Activated CD4-positive, alpha-beta T cell treated with anti-CD3 and anti-CD28 coated beads, Interleukin-2, amount 10 ng/mL, durations not matched to agents 24 days and 14 days (primary cell): ENCODE measurements at regions not wholly inside any gene's neighbourhood (a gene's known extent, or its start where the extent isn't known, plus 50 kb on each side); places are given as distances from the start of the nearest gene placed in this dataset.
"Not testable (repeated sequence)": the region's sequence is repeated elsewhere in the genome, so short reads cannot be mapped to it uniquely, and the experiment has no call there.

Experiments used
- DNase-seq: peaks from one replicate; pipeline ENCODE4 v3.0.0; 2022
- H3K27ac Mint-ChIP-seq: one replicate; pipeline ENCODE4 v1.8.0; 2022; ENCODE audit warnings: mild to moderate bottlenecking, mixed read lengths
- H3K27me3 Mint-ChIP-seq: one replicate; pipeline ENCODE4 v1.8.0; 2022; ENCODE audit warnings: mixed read lengths
- H3K36me3 Mint-ChIP-seq: one replicate; pipeline ENCODE4 v1.8.0; 2022; ENCODE audit warnings: low read depth, mild to moderate bottlenecking, mixed read lengths
- H3K4me1 Mint-ChIP-seq: one replicate; pipeline ENCODE4 v1.8.0; 2021; ENCODE audit warnings: mixed read lengths
- H3K4me3 Mint-ChIP-seq: one replicate; pipeline ENCODE4 v1.8.0; 2022; ENCODE audit warnings: mild to moderate bottlenecking, moderate library complexity, mixed read lengths
- H3K9me3 Mint-ChIP-seq: one replicate; pipeline ENCODE4 v1.8.0; 2021; ENCODE audit warnings: mixed read lengths
- intact Hi-C: fragments of 100-400 bp; cut with micrococcal nuclease; formaldehyde crosslinking; loops from one replicate; pipeline ENCODE4 v1.15.1; 2023

DNA sequence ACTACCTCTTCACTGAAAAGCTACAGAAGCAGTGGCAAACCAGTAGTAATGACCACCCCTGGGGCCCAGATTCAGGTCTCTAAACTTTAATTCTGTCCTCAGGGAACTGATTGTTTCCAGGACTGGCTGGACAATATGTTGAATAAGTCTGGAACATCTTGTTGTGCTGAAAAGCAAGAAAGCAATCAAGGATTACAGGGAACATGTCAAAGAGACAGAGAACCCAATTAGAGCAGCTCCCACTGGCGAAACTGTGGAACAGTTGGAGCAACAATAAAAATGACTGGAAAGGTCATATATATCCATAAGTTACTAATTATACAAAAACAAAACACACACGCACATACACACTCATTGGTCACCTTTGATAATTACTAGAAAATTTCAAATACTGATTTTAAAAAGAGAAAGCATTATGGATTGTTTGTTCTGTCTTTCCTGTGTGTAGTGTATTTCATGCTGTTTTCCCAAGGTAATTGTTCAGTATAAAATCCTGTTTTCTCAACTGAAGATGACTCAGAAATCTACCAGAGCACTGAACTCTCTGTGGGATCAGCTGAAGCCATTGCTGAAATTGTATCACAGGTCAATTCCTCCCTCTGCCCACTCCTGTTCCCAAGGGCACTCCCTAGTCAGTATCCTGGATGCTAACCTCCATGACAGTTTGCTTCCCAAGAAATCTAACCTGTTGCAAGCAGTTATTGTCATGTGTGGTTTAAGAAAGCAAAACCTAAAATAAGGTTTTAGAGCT lies 83.6 kb upstream of the RGS1 start:
- Mint-ChIP-seq H3K27ac (no peak overlapping the region), H3K27me3 (no peaks in the 10 kb centered on the region), H3K9me3 (no peaks in the 10 kb centered on the region), H3K4me1 (peaks cover 5% of the 10 kb centered on the region), H3K4me3 (no peak overlapping the region), H3K36me3 (no peaks in the 10 kb centered on the region)
- intact Hi-C loops: no loop called here
- DNase-seq: no peak

DNA sequence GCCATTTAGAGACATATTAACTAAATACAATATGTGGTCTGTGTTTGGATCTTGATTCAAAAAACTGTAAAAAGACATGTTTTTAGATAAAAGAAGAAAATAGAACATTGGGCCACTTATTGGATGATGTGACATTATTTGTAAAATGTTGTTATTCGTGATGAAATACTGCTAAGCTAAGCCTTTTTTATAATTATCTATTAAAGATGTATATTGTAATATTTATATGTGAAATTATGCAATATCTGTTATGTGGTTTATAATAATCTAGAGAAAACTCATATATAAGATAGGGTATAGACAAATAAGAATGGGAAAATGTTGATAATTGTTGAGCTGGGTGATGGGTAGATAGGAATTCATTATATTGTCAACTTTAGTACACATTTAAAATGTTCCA lies 82.0 kb upstream of the RGS1 start:
- Mint-ChIP-seq H3K27me3 (no peaks in the 10 kb centered on the region), H3K4me3 (no peak overlapping the region), H3K27ac (no peak overlapping the region), H3K36me3 (no peaks in the 10 kb centered on the region), H3K9me3 (peaks cover 5% of the 10 kb centered on the region), H3K4me1 (peaks cover 7% of the 10 kb centered on the region)
- intact Hi-C loops: no loop called here
- DNase-seq: no peak

GRCh38 chr1:192496369-192497056 lies 79.1 kb upstream of the RGS1 start:
- Mint-ChIP-seq H3K4me3 (no peak overlapping the region), H3K36me3 (no peaks in the 10 kb centered on the region), H3K27me3 (no peaks in the 10 kb centered on the region), H3K9me3 (peaks cover 12% of the 10 kb centered on the region), H3K4me1 (peaks cover 2% of the 10 kb centered on the region), H3K27ac (no peak overlapping the region)
- intact Hi-C loops: no loop called here
- DNase-seq: no peak

GRCh38 chr1:192497214-192497794 lies 78.3 kb upstream of the RGS1 start:
- no peak for DNase-seq
- intact Hi-C loops: no loop called here
- no peak overlapping the region for H3K4me3 Mint-ChIP-seq
- H3K27ac Mint-ChIP-seq: no peak overlapping the region
- no peaks in the 10 kb centered on the region for H3K36me3 Mint-ChIP-seq
- H3K4me1 Mint-ChIP-seq: peaks cover 2% of the 10 kb centered on the region
- H3K9me3 Mint-ChIP-seq: peaks cover 12% of the 10 kb centered on the region
- H3K27me3 Mint-ChIP-seq: no peaks in the 10 kb centered on the region

DNA sequence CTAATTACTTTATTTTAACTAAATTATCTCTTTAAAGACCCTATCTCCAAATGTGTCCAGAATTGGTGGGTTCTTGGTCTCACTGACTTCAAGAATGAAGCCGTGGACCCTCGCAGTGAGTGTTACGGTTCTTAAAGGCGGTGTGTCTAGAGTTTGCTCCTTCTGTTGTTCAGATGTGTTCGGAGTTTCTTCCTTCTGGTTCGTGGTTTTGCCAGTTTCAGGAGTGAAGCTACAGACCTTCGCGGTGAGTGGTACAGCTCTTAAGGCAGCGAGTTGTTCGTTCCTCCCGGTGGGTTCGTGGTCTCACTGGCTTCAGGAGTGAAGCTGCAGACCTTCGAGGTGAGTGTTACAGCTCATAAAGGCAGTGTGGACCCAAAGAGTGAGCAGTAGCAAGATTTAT lies 77.5 kb upstream of the RGS1 start:
- H3K36me3 Mint-ChIP-seq, intact Hi-C loops, H3K27me3 Mint-ChIP-seq, DNase-seq, H3K27ac Mint-ChIP-seq, H3K4me3 Mint-ChIP-seq, H3K4me1 Mint-ChIP-seq: not testable (repeated sequence)
- peaks cover 12% of the 10 kb centered on the region for H3K9me3 Mint-ChIP-seq

DNA sequence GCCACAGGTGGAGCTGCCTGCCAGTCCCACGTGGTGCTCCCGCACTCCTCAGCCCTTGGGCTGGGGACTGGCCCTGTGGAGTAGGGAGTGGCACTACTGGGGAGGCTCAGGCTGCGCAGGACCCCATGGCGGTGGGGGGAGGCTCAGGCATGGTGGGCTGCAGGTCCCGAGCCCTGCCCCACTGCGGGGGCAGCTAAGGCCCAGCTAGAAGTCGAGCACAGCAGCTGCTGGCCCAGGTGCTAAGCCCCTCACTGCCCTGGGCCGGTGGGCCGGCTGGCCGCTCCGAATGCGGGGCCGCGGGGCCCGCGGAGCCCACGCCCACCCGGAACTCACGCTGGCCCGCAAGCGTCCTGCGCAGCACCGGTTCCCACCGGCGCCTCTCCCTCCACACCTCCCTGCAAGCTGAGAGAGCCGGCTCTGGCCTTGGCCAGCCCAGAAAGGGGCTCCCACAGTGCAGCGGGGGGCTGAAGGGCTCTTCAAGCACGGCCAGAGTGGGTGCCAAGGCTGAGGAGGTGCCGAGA lies 76.5 kb upstream of the RGS1 start:
- DNase-seq, H3K4me1 Mint-ChIP-seq, H3K36me3 Mint-ChIP-seq, H3K4me3 Mint-ChIP-seq, intact Hi-C loops, H3K27ac Mint-ChIP-seq, H3K27me3 Mint-ChIP-seq: not testable (repeated sequence)
- H3K9me3 Mint-ChIP-seq: peaks cover 12% of the 10 kb centered on the region

DNA sequence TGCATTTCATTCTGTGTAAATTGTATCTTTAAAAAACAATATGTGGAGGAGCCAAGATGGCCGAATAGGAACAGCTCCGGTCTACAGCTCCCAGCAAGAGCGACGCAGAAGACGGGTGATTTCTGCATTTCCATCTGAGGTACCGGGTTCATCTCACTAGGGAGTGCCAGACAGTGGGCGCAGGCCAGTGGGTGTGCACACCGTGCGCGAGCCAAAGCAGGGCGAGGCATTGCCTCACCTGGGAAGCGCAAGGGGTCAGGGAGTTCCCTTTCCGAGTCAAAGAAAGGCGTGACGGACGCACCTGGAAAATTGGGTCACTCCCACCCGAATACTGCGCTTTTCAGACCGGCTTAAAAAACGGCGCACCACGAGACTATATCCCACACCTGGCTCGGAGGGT lies 75.0 kb upstream of the RGS1 start:
- H3K27ac Mint-ChIP-seq, H3K27me3 Mint-ChIP-seq, DNase-seq, H3K36me3 Mint-ChIP-seq, H3K4me1 Mint-ChIP-seq, H3K4me3 Mint-ChIP-seq, intact Hi-C loops: not testable (repeated sequence)
- H3K9me3 Mint-ChIP-seq: peaks cover 12% of the 10 kb centered on the region

GRCh38 chr1:192506741-192507155 lies 68.8 kb upstream of the RGS1 start:
- Mint-ChIP-seq H3K27me3 (peaks cover 3% of the 10 kb centered on the region), H3K36me3 (no peaks in the 10 kb centered on the region), H3K9me3 (no peaks in the 10 kb centered on the region), H3K27ac (no peak overlapping the region), H3K4me3 (no peak overlapping the region), H3K4me1 (peaks cover 2% of the 10 kb centered on the region)
- intact Hi-C loops: no loop called here
- DNase-seq: peak; percentile 66

DNA sequence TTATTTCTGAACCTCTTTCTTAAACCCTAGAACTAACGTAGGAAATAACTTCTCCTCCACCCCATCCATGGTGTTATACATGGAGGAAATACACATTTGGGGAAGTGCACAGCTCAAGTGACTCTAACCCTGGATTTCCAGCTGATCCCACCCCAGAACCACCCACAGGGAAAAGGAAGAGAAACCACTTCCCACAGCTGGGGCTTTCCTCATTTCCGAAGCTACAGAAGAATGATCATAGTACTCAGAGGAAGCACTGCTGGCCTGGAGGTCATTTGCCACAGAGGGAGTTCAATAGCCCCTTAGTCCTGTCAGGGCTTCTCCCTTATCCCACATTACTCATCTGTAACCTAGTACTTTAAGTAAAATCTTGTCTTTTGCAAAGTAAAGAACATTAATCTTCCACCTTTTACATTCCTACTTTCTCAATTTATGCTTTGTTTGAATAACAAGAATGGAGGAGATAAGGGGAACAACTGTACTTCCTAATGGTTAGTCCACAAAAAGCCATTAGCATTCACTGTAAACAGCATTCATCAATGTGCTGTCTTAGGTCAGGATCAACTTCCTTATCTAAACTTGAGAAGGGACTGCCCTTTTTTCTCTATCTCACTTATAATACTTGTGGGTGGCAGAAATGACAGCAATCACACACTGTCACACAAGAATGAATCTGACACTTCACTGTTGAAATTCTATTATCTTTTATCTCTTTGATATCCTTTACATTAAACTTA lies 63.0 kb upstream of the RGS1 start:
- Mint-ChIP-seq H3K27ac (no peak overlapping the region), H3K9me3 (no peaks in the 10 kb centered on the region), H3K36me3 (no peaks in the 10 kb centered on the region), H3K27me3 (peaks cover 3% of the 10 kb centered on the region), H3K4me1 (peaks cover 30% of the 10 kb centered on the region), H3K4me3 (no peak overlapping the region)
- intact Hi-C loops: no loop called here
- no peak for DNase-seq

GRCh38 chr1:192513196-192513595 lies 62.4 kb upstream of the RGS1 start:
- intact Hi-C loops: no loop called here
- Mint-ChIP-seq H3K27me3 (peaks cover 3% of the 10 kb centered on the region), H3K4me3 (no peak overlapping the region), H3K36me3 (no peaks in the 10 kb centered on the region), H3K9me3 (no peaks in the 10 kb centered on the region), H3K27ac (no peak overlapping the region), H3K4me1 (peaks cover 32% of the 10 kb centered on the region)
- DNase-seq: no peak

- H3K4me3 Mint-ChIP-seq: no peak overlapping the region
- H3K27ac Mint-ChIP-seq: no peak overlapping the region
- peaks cover 3% of the 10 kb centered on the region for H3K27me3 Mint-ChIP-seq
- H3K4me1 Mint-ChIP-seq: peaks cover 32% of the 10 kb centered on the region
- intact Hi-C loops: no loop called here
- no peaks in the 10 kb centered on the region for H3K9me3 Mint-ChIP-seq
- DNase-seq: no peak
- H3K36me3 Mint-ChIP-seq: no peaks in the 10 kb centered on the region
These were observed 61.9 kb upstream of the RGS1 start for GRCh38 chr1:192513697-192514096.

GRCh38 chr1:192516776-192517297 lies 58.7 kb upstream of the RGS1 start:
- peaks cover 40% of the 10 kb centered on the region for H3K4me1 Mint-ChIP-seq
- H3K36me3 Mint-ChIP-seq: no peaks in the 10 kb centered on the region
- intact Hi-C loops: loop anchor here (1.0 to 5.0 kb wide), 11 partner anchors 14 to 1020 kb away; partner anchors contain the start of genes RGS1 and RGS2
- DNase-seq: peak; percentile 89
- peak overlapping the region; percentile 81 for H3K4me3 Mint-ChIP-seq
- no peaks in the 10 kb centered on the region for H3K27me3 Mint-ChIP-seq
- H3K9me3 Mint-ChIP-seq: no peaks in the 10 kb centered on the region
- peak overlapping the region; percentile 89 for H3K27ac Mint-ChIP-seq

DNA sequence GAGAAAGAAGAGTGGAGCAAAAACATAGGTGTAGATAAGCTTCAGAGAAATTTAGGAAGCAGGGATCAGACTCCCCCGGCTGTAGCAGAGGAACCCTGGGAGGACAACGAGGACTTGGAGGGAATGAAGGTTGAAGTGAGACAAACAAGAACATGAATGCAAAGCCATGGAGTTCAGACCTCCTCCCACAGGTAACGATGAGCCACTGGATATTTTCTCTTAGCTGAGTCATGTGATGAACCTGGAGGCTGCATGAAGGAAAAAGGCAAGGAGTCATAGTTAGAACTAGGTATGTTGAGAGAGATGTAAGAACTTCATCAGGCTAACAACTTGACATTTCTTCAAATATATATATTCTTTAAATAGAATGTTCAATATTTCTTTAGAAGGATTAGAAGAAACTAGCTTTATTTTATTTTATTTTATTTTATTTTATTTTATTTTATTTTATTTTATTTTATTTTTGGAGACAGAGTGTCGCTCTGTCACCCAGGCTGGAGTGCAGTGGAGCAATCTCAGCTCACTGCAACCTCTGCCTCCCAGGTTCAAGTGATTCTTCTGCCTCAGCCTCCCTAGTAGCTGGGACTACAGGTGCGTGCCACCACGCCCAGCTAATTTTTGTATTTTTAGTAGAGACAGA lies 57.7 kb upstream of the RGS1 start:
- not testable (repeated sequence) for H3K36me3 Mint-ChIP-seq, H3K9me3 Mint-ChIP-seq, H3K4me3 Mint-ChIP-seq, H3K27me3 Mint-ChIP-seq
- peak; percentile 57 for DNase-seq
- Mint-ChIP-seq H3K4me1 (peaks cover 42% of the 10 kb centered on the region), H3K27ac (peak overlapping the region; percentile 68)
- intact Hi-C loops: loop anchor here (1.0 to 5.0 kb wide), 9 partner anchors 13 to 1019 kb away; partner anchors contain the start of genes RGS1 and RGS2
